HG02763 (cell line): ENCODE measurements at regions not wholly inside any gene's neighbourhood (a gene's known extent, or its start where the extent isn't known, plus 50 kb on each side); places are given as distances from the start of the nearest gene placed in this dataset.

Experiments
- ATAC-seq: cut with Tn5 transposase; IDR thresholded peaks from one replicate; pipeline ENCODE4 v1.9.1; 2021; ENCODE audit warnings: mild to moderate bottlenecking, moderate library complexity; ENCODE audit not compliant: unreplicated experiment

GRCh38 chr12:40615590-40615989, 76.6 kb upstream of the CNTN1 start:
- no peak for ATAC-seq

- ATAC-seq = no peak
Observed at GRCh38 chr12:40616383-40616915, 75.8 kb upstream of the CNTN1 start.

GRCh38 chr12:40618636-40619035, 73.6 kb upstream of the CNTN1 start:
- ATAC-seq = no peak

GRCh38 chr12:40620564-40621019, 71.6 kb upstream of the CNTN1 start:
- ATAC-seq = no peak

- ATAC-seq = no peak
Observed at GRCh38 chr12:40622246-40622838, 69.9 kb upstream of the CNTN1 start.

- ATAC-seq = no peak
Observed at GRCh38 chr12:40632171-40632570, 60.1 kb upstream of the CNTN1 start.

- ATAC-seq = no peak
Observed at GRCh38 chr12:40632933-40633332, 59.3 kb upstream of the CNTN1 start.

GRCh38 chr12:40634517-40635131, 57.6 kb upstream of the CNTN1 start:
- ATAC-seq = no peak

GRCh38 chr12:40635141-40635731, 57.0 kb upstream of the CNTN1 start:
- ATAC-seq = no peak
